DOHH2 (cell line): ENCODE measurements at regions not wholly inside any gene's neighbourhood (a gene's known extent, or its start where the extent isn't known, plus 50 kb on each side); places are given as distances from the start of the nearest gene placed in this dataset.

Experiments
- H3F3A ChIP-seq: fragments of 200-600 bp; sonication (generic), shearing (Covaris generic); 2 replicates; pipeline ENCODE4 v1.6.0; 2016; ENCODE audit warnings: antibody characterized with exemption, mild to moderate bottlenecking; ENCODE audit not compliant: control insufficient read depth, insufficient read depth
- H3K27ac ChIP-seq: fragments of 200-600 bp; sonication (generic); 2 replicates; pipeline ENCODE4 v1.5.1; 2014; ENCODE audit warnings: low read depth, mild to moderate bottlenecking, low read length, moderate library complexity
- H3K27me3 ChIP-seq: fragments of 200-600 bp; sonication (generic); 2 replicates; pipeline ENCODE4 v1.6.1; 2014; ENCODE audit warnings: mild to moderate bottlenecking, low read length, mixed read lengths; ENCODE audit not compliant: control insufficient read depth
- H3K36me3 ChIP-seq: fragments of 200-600 bp; sonication (generic); 2 replicates; pipeline ENCODE4 v1.6.1; 2014; ENCODE audit warnings: mild to moderate bottlenecking, low read length, moderate library complexity, mixed read lengths; ENCODE audit not compliant: control insufficient read depth
- H3K4me1 ChIP-seq: fragments of 200-600 bp; sonication (generic); 2 replicates; pipeline ENCODE4 v1.6.1; 2014; ENCODE audit warnings: mild to moderate bottlenecking, low read length, mixed read lengths; ENCODE audit not compliant: control insufficient read depth
- H3K4me2 ChIP-seq: fragments of 200-600 bp; sonication (generic); 2 replicates; pipeline ENCODE4 v1.6.0; 2014; ENCODE audit warnings: mild to moderate bottlenecking, low read length, moderate library complexity
- H3K4me3 ChIP-seq: fragments of 200-600 bp; sonication (generic); 2 replicates; pipeline ENCODE4 v1.5.1; 2014; ENCODE audit warnings: mild to moderate bottlenecking, low read length, mixed read lengths
- H3K79me2 ChIP-seq: fragments of 200-600 bp; sonication (generic); 2 replicates; pipeline ENCODE4 v1.6.1; 2014; ENCODE audit warnings: mild to moderate bottlenecking, low read length, mixed read lengths; ENCODE audit not compliant: control insufficient read depth
- H3K9me2 ChIP-seq: fragments of 200-600 bp; sonication (generic); replicated peaks from 2 replicates; pipeline ENCODE4 v1.6.1; 2014; ENCODE audit warnings: mild to moderate bottlenecking, low read length, mixed read lengths; ENCODE audit not compliant: control insufficient read depth
- H3K9me3 ChIP-seq: fragments of 200-600 bp; sonication (generic); 2 replicates; pipeline ENCODE4 v1.6.1; 2014; ENCODE audit warnings: antibody characterized with exemption, low read length, mixed read lengths; ENCODE audit not compliant: control insufficient read depth, insufficient read depth
- H4K20me1 ChIP-seq: fragments of 200-600 bp; sonication (generic); 2 replicates; pipeline ENCODE4 v1.6.0; 2014; ENCODE audit warnings: low read depth, mild to moderate bottlenecking, antibody characterized with exemption, low read length, moderate library complexity; ENCODE audit not compliant: control insufficient read depth, insufficient read depth
- CTCF ChIP-seq: fragments of 200-600 bp; sonication (generic); IDR thresholded peaks from one replicate; pipeline ENCODE4 v1.5.1; 2014; ENCODE audit warnings: antibody characterized with exemption, mild to moderate bottlenecking, low read depth, low read length; ENCODE audit not compliant: poor library complexity, severe bottlenecking
- EZH2phosphoT487 ChIP-seq: fragments of 200-600 bp; sonication (generic); IDR thresholded peaks from 2 replicates; pipeline ENCODE4 v1.6.1; 2017; ENCODE audit warnings: borderline replicate concordance, mild to moderate bottlenecking, antibody characterized with exemption, low read length, moderate library complexity, mixed read lengths

DNA sequence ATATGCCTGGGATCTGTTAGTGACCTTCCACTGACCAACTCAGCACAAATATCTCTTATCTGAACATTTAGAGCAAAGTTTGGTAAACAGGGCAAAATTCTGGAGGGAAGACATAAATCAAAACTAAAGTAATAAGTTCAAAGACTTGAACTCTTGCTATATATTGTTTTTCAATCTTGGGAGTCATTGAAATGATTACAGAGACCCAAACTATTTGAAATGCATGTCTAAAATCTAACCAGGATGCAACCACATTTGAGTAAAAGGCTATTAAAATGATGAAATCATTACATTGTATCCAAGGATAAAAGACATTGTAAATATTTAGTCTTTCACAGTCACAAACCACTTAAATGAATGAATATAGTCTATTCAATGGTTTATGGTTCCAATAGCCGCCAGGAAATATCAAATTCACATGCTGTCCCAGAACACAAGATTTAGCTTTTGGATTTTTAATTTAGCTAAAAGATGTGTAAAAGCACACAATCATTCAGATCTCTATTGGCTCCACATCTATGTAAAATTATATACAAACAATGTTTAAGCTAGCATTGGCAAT is 256.6 kb upstream of the EPHA7 start:
- Histone ChIP-seq H3K9me3 (no peaks in the 10 kb centered on the region), H3K4me2 (no peak overlapping the region), H3K4me1 (no peaks in the 10 kb centered on the region), H3K79me2 (no peaks in the 10 kb centered on the region), H3K27ac (no peak overlapping the region), H3K9me2 (no peaks in the 10 kb centered on the region), H3K4me3 (no peak overlapping the region), H3K36me3 (no peaks in the 10 kb centered on the region), H4K20me1 (no peaks in the 10 kb centered on the region), H3K27me3 (no peaks in the 10 kb centered on the region), H3F3A (no peaks in the 10 kb centered on the region)
- TF ChIP-seq CTCF (no peak), EZH2phosphoT487 (no peak)

DNA sequence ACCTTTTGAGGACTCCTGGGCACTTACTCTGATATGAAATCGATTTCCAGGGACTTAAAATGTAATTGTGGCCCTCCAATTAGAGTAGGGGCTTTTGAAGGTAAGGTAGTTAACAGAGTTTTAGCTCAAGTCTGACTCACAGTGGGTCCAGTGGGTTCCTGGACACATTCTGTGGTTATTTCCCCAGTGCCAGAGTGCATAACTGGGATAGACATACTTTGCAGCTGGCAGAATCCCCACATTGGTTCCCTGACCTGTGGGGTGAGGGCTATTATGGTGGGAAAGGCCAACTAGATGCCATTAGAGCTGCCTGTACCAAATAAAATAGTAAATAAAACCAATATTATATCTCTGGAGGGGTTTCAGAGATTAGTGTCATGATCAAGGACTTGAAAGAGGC is 243.8 kb upstream of the EPHA7 start:
- no peaks in the 10 kb centered on the region for H3K9me2 ChIP-seq
- no peaks in the 10 kb centered on the region for H3K36me3 ChIP-seq
- H3K27me3 ChIP-seq = no peaks in the 10 kb centered on the region
- no peaks in the 10 kb centered on the region for H4K20me1 ChIP-seq
- no peak overlapping the region for H3K27ac ChIP-seq
- no peak overlapping the region for H3K4me2 ChIP-seq
- H3F3A ChIP-seq = no peaks in the 10 kb centered on the region
- H3K4me3 ChIP-seq = no peak overlapping the region
- no peaks in the 10 kb centered on the region for H3K4me1 ChIP-seq
- no peaks in the 10 kb centered on the region for H3K79me2 ChIP-seq
- TF ChIP-seq CTCF (no peak), EZH2phosphoT487 (no peak)
- H3K9me3 ChIP-seq = no peaks in the 10 kb centered on the region; the same call in 1 of the 2 replicates

GRCh38 chr6:93654548-93654947 is 235.2 kb upstream of the EPHA7 start:
- Histone ChIP-seq H3K4me3 (no peak overlapping the region), H4K20me1 (no peaks in the 10 kb centered on the region), H3K4me1 (no peaks in the 10 kb centered on the region), H3F3A (no peaks in the 10 kb centered on the region), H3K36me3 (no peaks in the 10 kb centered on the region), H3K9me2 (no peaks in the 10 kb centered on the region), H3K79me2 (no peaks in the 10 kb centered on the region), H3K27me3 (no peaks in the 10 kb centered on the region), H3K27ac (no peak overlapping the region), H3K9me3 (no peaks in the 10 kb centered on the region), H3K4me2 (no peak overlapping the region)
- TF ChIP-seq CTCF (no peak), EZH2phosphoT487 (no peak)
